Right ventricle myocardium inferior (tissue), 1 donor: ENCODE measurements at regions not wholly inside any gene's neighbourhood (a gene's known extent, or its start where the extent isn't known, plus 50 kb on each side); places are given as distances from the start of the nearest gene placed in this dataset.

Source experiments
- ATAC-seq: fragments of 200-7000 bp; cut with Tn5 transposase; one replicate; pipeline ENCODE4 v1.9.1; 2020; ENCODE audit warnings: mild to moderate bottlenecking, moderate library complexity
- DNase-seq: peaks from one replicate; pipeline ENCODE4 v3.0.0; 2021; ENCODE audit errors: missing footprints
- intact Hi-C: fragments of 100-400 bp; cut with DNase I; formaldehyde crosslinking; loops from one replicate; pipeline ENCODE4 v1.11.0; 2022
- donor health status: DM: no; HTN: yes; CAD: no; lungs with severe emphysema.

DNA sequence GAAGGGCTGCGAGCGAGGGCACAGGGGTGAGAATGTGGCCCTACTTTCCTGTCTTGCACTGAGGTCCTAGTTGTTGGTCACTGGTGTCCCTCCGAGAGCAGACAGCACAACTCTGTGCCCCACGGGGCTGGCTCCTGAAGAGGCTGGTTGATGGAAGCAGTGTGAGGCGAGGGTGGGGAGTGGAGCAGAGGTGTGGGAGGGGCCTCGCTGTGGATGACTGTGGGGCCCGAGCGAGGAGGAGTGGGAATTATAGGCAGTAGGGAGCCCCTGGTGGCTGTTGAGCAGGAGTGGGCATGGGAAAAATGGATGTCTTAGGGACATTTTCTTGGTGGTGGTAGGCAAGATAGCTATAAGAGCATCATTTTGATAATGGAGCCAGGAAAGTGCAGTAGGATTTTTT, 660.5 kb upstream of the HS6ST1 start:
- DNase-seq (no peak), ATAC-seq (no peak)
- intact Hi-C loops = no loop called here

DNA sequence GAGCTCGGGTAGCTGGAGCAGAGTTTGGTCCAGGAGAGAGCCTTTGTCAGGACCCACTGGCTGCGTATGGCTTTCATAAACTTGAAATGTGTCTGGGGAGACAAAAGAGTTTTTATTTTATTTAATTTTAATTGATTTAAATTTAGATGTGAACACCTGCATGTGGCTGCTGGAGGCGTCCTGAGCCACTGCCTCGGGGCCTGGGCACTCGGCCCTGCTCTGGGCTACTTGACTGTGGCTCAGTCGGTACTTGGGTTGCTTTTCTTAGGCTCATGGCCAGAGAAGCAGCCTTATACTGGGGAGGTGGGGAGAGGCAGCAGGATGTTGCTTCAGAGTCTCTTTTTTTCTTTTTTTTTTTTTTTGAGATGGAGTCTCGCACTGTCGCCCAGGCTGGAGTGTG, 661.8 kb upstream of the HS6ST1 start:
- ATAC-seq (no peak), DNase-seq (no peak)
- intact Hi-C loops = no loop called here

- ATAC-seq (no peak), DNase-seq (no peak)
- intact Hi-C loops = no loop called here
Measured at GRCh38 chr2:128981353-128981752, 662.7 kb upstream of the HS6ST1 start.

GRCh38 chr2:128982001-128982400, 663.3 kb upstream of the HS6ST1 start:
- ATAC-seq = no peak
- no peak for DNase-seq
- intact Hi-C loops = no loop called here

DNA sequence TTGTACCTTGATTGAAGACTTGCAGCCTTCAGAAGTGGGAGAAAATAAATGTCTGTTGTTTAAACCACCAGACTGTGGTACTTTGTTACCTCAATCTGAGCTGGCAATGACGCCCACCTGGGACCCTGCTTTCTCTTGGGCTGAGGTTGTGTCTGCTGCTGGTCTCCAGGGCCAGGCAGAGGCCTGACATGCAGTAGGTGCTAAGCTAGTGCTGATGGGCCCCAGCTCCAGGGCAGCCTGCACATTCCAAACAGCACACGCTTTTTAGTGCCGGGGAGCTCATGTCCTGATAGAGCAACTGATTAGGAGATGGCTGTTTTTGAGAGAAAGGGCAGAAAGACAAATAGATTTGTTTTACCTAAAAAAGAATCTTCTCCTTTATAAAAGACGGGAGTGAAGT, 664.0 kb upstream of the HS6ST1 start:
- no peak for DNase-seq
- intact Hi-C loops = no loop called here

DNA sequence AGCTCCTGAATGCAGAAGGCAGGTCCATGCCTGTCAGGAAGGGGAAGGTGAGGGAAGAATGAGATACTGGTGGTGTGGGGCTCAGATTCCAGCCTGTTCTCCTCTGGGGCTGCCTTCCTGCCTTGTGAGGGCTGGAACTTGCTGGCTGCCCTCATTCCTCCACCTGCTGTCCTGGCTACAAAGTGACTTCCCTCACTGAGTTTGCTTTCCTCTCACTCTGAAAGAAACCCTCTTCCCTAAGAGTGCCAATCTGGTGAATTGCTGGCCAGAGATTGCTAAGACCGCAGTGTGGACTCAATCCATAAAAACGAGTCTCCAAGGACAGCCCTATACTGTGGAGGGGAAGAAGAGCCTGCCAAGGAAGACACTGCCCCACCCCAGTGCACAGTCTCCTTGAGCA, 664.4 kb upstream of the HS6ST1 start:
- no peak for DNase-seq
- intact Hi-C loops = no loop called here
- peak; percentile 28 for ATAC-seq

More for the DNA sequence above, 664.0 kb upstream of the HS6ST1 start:
- no peak for ATAC-seq

DNA sequence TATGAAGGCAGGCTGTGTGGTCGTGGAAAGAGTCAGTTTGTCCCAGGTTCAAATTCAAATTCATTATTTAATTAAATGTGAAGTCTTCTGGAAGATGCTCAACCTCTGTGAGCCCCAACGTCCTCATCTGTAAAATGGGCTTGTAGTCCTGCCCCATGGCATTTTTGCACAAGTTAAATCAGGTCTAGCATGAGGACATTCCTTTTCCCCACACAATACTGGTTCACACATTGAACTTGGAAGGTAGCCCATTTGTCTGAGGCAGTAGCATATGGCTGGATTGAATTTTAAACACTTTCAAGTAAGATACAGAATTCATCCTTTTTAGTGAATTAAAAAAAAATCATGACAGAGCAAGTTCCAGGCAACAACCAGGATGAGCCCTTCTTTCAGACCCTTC, 665.4 kb upstream of the HS6ST1 start:
- DNase-seq (no peak), ATAC-seq (no peak)
- intact Hi-C loops = no loop called here

DNA sequence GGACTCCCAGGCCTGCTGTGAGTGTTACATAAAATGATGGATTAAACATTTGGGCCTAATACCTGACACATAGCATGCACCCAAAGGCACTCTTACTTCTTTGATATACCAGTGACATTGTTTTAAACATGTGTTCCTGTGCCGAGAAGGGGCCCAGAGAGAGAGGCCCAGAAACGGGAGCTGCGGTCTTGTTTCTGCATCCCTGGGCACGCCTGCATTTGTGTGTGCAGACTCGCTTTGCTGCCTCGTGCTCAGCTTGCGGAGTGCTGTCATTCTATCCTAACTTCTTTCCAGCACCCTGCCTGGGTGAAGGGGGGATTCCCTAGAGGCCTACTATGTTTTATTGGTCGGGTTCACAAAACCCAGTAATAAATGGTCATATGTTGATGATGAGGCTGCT, 666.2 kb upstream of the HS6ST1 start:
- intact Hi-C loops = no loop called here
- DNase-seq = no peak
- ATAC-seq = no peak

DNA sequence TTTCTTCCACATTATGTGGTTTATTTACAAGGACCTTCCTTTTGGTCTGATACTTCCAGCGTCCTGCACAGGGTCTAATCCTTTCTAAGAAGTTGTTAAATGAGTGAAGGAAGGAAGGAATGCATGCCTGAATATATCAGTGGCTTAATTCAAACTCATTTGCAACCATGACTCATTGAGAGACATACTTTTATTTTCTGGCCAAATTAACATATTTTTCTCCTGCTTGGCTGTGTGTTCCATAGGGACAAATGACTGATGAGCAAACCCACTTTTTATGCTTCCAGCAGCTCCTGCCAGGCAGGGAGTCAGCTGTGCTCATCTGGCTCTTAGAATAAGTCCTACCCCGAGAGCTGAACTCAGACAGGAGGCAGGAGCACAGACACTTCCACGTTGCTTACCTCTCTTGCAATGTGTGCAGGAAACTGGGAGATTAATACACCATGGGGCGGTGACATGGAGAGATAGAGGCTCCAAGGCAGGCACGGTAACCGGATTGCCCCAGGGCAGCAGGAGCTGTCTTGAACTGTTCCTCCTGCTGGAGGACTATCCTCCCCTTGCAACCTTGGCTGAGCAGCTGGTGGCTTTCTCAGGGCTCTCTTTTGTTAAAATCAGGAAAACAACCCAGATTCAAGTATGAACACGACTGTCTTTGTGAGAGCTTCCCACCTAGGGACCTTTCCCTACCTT, 667.5 kb upstream of the HS6ST1 start:
- intact Hi-C loops = no loop called here
- ATAC-seq = no peak
- DNase-seq = no peak

DNA sequence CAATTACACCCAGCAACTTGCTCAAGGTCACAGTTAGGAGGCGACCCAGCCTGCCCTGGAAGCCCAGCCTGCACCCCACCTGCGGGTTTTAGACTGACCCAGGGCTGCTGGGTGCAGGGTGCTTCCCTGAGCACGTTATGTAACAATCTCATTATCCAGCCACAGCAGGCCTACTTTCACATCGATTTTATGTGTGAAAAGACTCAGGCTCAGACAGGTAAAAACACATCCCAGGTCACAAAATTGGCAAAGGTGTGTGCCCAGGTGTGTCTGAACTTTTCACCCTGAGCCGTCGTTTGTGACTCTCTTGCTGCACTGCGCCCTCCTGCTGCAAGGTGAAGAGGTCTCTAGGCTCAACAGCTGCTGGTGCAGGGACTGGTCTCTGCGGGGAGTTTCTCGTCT, 668.2 kb upstream of the HS6ST1 start:
- ATAC-seq = no peak
- intact Hi-C loops = no loop called here
- DNase-seq = no peak

- intact Hi-C loops = no loop called here
- ATAC-seq = peak; percentile 20
- no peak for DNase-seq
Measured at GRCh38 chr2:128988326-128988725, 669.7 kb upstream of the HS6ST1 start.

DNA sequence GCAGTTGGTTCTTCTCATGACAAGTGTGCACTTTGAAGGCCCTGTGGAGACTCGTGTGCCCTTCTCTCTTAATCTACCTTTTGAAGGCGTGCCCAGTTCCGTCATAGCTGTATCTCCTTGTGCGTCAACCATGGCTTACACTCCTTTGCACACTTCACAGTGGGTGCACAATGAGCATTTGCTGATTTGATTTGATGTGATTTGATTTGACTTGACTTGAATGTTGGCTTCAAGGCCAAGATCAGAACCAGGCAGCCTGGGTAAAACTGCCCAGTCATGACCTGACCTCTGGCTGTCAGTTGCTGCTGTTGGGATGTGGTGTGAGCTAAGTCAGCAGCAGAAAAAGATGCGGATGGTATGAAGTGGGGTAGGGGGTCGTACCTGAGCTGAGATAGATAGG, 670.3 kb upstream of the HS6ST1 start:
- DNase-seq (no peak), ATAC-seq (no peak)
- intact Hi-C loops = no loop called here

GRCh38 chr2:128995086-128995485, 676.4 kb upstream of the HS6ST1 start:
- no peak for DNase-seq
- intact Hi-C loops = no loop called here
- no peak for ATAC-seq

GRCh38 chr2:128996078-128996477, 677.4 kb upstream of the HS6ST1 start:
- intact Hi-C loops = no loop called here
- DNase-seq (no peak), ATAC-seq (no peak)

DNA sequence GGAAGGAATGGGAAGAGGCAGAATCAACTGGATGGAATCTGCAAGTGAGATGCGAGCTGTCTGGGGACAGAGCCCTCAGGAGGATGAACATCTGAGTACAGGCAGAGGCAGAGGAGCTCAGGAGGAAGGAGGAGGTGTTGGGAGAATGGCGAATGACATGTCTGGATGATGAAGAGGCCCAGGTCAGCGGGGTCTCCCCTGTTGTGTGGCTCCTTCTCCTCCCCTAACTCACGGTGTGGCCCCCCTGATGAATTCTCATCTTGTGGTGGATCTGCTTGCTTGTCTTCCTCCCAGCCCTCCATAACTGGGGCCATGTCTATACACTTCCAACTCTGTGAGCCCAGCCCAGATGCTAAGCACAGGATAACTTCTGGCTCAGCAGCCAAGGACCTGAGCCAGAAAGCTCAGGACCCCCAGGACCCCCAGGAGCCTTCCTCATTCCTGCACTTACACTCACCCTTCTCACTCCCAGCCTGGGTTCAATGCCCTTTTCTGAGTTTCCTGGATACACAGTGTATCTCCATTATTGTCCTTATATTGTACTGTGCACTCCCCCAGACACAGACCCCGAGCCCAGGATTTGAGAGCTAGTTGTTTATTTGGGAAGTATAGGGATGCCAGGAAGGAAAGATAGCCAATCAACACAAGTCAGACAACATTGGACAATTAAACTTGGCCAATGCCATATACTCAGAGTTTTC, 678.6 kb upstream of the HS6ST1 start:
- intact Hi-C loops = no loop called here
- ATAC-seq = no peak
- DNase-seq = no peak

GRCh38 chr2:129001926-129002325, 683.3 kb upstream of the HS6ST1 start:
- DNase-seq = no peak
- intact Hi-C loops = no loop called here
- ATAC-seq = no peak

- DNase-seq (no peak), ATAC-seq (no peak)
- intact Hi-C loops = no loop called here
Measured at GRCh38 chr2:129002751-129003150, 684.1 kb upstream of the HS6ST1 start.

GRCh38 chr2:129004485-129004884, 685.8 kb upstream of the HS6ST1 start:
- ATAC-seq (no peak), DNase-seq (no peak)
- intact Hi-C loops = no loop called here

DNA sequence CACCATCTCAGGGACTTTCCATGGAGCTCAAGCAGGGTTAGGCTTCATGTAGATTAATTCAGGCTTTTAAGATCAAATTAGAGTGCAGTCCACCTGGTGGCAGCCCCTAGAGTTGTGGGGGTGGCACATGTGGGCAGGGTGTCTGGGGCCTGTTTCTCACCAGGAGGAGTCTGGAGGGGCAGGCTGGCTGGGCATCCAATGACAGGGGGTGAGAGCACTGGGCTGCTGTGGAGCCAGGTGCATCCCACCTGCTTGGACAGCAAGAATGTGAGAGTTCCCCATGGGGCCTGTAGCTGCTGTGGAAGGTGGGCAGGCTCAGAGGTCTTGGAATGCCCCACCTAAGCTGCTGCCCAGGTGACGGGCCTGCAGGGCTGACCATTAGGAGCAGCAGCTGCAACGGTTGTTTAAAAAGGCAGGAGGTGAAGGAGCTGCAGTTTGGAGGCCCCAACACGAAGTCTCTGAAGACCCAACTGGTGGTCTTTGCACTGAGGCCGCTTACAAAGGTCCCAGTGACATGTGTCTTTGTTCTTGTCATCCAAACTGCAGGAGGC, 686.3 kb upstream of the HS6ST1 start:
- DNase-seq (no peak), ATAC-seq (no peak)
- intact Hi-C loops = no loop called here

DNA sequence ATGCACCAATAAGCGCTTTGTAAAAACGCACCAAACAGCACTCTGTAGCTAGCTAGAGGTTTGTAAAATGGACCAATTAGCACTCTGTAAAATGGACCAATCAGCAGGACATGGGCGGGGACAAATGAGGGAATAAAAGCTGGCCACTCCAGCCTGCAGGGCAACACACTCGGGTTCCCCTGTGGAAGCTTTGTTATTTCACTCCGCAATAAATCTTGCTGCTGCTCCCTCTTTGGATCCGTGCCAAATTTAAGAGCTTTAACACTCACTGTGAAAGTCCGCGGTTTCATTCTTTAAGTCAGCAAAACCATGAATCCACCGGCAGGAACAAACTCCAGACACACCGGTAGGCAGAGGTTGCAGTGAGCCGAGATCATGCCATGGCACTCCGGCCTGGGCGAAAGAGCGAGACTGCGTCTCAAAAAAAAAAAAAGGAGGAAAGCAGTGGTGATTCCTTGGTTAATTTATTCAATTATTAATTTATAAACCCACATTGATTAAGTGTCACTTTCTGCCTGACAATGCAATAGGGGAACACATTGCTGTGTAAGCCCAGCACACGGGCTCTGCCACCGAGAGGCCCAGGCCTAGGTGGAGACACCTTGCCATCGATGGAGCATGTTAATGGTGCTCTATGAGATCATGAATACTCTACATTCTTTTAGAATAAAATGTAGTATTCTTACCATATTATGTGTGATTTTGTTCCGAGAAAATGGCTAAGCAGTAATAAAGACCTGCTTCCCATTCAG, 687.6 kb upstream of the HS6ST1 start:
- intact Hi-C loops = no loop called here
- ATAC-seq = no peak
- no peak for DNase-seq
